GF-D8 (cell line): ENCODE measurements at regions not wholly inside any gene's neighbourhood (a gene's known extent, or its start where the extent isn't known, plus 50 kb on each side); places are given as distances from the start of the nearest gene placed in this dataset.

Source experiments
- DNase-seq: peaks from one replicate; lab custom pipeline; 2025; lab: John Stamatoyannopoulos, UW

DNA sequence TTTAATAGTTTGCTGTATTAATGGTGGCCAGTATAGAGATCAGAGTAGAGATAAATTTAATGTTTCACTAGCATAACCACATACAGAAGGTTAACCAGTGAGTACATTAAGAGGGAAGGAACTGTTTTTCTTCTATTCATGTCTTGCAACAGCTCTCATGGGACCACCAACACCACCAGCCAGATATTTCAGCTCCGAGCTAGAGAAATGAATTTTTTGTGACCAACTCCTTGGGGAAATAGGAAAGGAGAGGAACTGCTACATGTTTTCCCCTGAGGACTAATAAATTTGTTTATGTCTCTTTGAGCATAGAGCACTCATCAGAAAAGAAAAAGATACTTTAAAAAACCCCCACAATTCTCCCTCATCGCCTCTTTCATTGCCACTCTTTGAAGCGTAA lies 247.5 kb downstream of the MBNL1 start:
- DNase-seq: no peak

DNA sequence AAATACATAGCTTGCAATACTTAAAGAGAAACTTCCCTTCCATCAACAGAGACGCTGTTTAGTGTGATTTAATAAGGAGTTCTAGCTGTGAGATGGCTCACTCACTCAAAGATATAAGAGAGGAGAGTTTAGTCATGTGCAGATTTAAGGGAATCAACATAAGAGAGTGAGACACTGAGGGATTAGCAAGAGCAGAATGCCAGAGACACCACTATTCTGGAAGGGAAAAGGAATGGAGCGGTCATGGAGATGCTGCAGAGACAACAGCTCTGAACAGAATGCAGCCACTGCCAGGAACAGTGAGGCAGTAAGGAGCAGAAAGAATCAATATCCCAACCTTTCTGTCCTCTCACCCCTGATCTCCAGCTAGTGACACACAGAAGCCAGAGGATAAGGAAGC lies 248.8 kb downstream of the MBNL1 start:
- no peak for DNase-seq

DNA sequence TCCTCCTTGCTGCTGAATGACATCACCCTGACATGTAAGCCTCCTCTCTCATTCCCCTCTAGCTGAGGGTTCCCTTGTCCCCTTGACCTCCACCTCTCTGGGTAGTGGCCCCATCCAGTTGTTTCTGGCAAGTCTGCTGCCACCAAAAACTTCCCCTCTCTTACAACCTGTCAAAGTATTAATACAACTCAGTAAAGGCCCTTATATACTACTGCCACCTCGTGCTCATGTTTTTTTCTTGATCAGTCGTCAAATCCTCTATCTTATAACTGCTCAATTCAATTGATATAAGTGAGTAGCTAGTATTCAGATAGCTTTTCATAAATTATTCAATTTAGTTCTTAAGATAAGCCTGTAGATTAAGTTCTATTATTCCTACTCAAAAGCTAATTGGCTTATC lies 249.6 kb downstream of the MBNL1 start:
- DNase-seq: no peak

DNA sequence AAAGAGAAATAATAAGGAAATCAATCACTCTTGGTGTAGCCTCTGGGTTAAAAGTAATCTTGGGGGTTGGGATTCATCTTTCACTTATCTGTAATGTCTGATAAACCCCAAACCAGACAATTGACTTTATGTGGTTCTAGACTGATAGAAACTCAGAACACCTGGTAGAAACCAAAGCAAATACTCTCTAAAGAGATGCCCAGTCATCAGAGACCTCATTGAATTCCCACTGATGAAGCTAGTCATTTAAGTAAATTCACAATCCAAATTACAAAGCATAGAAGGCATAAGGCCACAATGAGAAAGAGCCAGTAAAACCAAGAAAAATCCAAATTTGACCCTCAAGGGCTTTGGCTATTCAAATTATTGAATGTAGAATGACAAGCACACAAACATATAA lies 250.6 kb downstream of the MBNL1 start:
- DNase-seq: no peak

DNA sequence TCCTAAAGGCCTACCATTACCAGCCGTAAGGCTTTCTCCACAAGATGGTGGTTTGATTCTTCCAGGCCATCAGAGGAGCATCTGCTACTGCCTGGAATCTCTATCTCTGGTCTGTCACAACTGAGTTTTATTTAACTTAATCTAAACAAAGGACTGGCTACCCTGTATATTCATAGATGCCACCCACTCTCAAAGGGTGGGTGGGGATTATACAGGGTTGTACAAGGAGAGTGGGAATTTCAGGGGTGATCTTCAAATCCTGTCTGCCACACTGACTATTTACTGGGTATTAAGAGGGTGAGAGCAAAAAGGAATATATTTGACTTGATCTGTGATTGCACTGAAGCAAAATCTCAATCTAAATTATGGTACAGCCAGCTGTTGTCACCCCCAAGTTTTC lies 253.3 kb downstream of the MBNL1 start:
- no peak for DNase-seq

DNA sequence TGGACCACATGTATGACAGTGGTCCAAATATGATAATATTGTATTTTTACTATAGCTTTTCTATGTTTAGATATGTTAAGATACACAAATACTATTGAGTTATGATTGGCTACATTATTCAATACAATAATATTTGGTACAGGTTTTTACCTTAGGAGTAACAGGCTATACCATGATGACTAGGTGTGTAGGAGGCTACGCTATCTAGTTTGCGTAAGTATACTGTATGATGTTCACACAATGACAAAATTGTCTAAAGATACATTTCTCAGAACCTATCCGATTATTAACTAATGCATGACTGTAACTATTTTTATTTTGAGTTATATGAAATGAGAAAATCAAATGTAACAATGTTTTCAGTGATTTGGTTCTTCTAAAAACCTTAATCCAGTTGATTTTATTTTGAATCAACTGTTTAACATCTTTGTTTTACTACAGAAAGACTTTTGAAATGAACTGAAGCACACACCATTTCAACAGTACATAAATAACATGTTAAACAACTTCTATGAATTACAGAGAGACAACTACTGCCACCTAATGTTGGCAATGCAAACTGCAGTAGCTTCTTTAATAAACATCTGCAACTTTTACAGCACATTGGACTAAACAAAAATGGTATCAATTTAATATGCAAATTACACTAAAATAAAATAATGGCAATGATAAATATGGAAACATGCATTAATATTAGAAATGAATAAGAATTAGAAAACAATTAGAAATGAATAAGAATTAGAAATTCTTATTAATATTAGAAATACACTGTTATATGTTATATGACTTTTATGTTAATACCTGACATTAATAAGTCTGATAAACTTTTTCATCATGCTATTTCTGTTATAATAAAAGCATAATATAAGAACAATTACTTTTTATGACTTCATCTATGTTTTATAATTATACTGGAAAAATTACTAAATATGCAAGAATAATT lies 255.7 kb downstream of the MBNL1 start:
- no peak for DNase-seq

DNA sequence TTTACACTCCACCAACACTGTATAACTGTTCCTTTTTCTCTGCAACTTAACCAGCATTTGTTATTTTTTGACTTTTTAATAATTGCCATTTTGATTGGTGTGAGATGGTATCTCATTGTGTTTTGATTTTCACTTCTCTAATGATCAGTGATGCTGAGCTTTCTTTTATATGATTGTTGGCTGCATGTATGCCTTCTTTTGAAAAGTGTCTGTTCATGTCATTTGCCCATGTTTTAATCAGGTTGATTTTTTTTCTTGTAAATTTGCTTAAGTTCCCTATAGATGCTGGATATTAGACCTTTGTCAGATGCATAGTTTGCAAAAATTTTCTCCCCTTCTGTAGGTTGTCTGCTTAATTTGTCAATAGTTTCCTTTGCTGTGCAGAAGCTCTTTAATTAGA lies 263.0 kb downstream of the MBNL1 start:
- DNase-seq: no peak

DNA sequence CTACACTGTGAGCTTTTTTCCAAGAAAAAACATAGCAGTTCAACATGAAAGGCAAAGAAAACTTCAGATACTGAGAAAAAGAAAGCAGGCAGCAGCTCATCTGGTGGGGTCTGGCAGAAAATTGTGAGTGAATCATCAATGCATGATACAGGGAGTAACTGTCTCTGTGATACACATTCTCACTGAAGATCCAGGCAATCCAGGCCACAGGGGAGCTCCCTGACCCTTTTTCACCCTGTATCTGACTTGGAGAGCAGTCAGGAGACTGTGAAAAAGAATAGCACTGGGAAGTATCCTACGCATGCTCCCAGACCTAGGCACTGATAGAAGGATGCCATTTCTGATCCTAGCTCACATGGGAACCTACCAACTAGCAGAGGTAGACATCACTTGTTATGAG lies 269.8 kb downstream of the MBNL1 start:
- no peak for DNase-seq

DNA sequence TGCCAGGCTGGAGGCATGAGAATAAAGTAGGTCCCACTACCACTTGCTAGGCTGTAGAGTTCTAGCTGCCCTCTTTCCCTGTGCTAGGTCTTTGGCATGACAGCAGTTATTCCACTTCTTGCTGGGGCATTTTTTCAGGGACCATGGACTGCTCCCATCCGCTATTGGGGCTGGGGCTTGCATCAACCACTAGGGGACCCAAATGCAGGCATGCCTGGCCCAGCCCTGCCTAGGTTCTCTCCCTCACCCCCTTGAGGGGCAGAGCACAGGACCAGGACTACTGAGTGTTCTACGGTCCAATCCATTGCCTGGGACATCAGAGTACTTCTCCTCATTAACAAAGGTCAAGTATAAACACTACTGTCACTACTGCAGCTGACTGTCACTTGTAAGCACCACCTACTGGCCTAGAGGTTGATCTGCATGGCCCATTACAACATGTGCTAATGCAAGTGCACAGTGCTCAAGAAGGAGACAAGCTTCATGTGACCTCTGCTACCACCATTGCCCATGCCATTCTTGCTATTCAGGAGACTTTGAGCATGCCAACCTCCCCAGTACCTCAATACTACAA lies 270.5 kb downstream of the MBNL1 start:
- no peak for DNase-seq

DNA sequence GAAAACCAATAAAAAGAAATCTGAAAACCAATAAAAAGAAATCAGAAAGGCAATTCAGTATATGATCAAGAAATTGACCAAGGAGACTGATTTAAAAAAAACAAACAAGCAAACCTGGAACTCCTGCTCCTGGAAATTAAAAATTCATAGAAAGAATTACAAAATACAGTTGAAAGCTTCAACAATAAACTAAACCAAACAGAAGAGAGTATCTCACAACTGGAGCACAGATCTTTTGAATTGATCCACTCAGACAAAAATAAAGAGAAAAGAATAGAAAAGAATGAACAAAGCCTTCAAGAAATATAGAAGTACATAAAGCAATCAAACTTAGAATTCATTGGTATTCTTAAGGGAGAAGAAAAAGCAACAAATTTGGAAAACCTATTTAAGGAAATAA lies 271.4 kb downstream of the MBNL1 start:
- no peak for DNase-seq

DNA sequence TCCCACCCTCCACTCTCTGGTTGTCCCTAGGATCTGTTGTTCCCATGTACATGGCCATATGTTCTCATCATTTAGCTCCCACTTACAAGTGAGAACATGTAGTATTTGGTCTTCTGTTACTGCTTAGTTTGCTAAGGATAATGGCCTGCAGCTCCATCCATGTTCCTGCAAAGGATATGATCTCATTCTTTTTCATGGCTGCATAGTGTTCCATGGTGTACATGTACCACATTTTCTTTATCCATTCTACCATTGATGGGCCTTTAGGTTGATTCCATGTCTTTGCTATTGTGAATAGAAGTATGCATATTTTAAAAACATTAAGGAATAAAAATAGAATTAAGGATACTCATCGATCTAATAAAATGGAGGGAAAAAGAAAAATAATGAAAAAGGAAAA lies 278.4 kb downstream of the MBNL1 start:
- no peak for DNase-seq

DNA sequence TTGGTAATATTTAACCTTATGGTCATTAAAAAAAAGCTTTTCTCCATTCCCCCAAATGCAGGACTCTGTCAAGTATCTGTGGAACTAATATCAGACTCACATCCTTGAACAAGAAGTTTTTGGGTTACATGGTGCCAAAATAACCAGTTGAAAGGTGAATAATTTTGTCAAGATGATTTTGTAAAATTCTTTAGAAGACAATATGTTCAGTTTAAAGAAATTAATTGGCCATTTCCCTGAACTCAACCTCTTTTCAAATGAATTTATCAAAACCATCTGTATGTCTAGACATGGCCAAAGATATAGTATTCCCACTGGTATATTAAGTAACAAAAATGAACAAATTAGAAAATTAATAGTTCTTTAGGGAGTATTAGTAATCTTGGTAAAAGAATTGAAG lies 280.5 kb downstream of the MBNL1 start:
- DNase-seq: no peak

DNA sequence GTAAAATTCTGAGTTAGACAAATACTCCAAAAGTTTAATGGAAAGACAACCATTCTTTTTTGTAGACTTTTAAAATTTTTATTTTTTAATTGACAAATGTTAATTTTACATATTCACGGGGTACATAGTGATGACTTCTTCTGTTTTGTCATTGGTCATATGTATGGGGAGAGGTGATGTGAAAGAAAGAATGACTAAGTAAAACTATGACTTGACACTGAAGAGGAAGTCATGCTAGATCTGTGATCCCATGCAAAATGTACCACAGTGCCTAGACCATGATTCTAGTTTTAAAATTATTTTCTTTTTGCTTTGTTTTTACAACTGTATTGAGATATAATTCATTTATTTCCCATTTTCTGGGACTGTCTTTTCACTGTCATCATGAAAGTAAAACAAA lies 281.6 kb downstream of the MBNL1 start:
- no peak for DNase-seq

DNA sequence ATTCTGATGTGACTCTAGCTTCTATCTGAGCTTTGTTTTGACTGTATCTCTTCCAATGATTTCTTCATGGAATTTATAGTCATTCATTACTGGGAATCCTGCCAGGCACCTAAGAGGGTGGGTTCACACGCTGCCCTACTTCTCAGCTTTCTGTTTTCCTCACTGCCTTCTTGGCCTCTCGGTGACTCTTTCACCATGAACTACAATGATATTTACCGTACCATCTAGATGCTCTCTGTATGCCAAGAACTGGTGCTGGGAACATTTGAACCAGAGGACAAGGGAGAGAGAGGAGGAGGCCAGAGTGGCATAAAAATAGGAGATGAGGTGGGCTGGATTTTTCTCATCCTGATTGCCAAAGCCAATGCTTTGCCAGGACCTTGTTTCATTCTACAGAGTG lies 280.0 kb upstream of the P2RY1 start:
- no peak for DNase-seq

DNA sequence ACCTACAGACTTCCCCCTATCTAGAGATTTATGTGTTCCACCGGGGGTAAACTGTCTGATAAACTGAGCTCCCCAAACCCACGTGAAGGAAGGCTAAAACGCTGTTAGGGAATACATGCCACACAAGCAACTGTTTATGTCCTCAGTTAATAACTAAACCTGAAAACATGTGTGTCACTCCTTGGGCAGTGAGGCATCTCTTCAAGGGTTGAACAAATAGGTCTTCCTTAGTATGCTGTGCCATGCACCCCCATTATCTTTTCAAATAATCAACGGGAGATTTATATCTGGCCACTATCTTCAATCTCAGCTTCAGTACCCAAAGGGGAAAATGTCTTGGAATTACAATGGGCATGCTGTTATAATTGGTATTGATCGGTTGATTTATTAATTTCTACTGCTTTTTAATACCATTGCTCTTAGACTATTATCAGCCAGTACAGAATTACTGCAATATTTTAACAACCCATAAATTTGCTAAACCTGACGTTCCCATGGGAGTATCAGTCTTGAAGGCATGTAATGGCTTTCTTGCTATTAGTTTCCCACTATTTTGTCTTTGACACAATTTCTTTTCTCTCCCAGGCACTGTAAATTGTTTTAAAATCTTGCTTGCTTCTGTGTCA lies 279.2 kb upstream of the P2RY1 start:
- no peak for DNase-seq

DNA sequence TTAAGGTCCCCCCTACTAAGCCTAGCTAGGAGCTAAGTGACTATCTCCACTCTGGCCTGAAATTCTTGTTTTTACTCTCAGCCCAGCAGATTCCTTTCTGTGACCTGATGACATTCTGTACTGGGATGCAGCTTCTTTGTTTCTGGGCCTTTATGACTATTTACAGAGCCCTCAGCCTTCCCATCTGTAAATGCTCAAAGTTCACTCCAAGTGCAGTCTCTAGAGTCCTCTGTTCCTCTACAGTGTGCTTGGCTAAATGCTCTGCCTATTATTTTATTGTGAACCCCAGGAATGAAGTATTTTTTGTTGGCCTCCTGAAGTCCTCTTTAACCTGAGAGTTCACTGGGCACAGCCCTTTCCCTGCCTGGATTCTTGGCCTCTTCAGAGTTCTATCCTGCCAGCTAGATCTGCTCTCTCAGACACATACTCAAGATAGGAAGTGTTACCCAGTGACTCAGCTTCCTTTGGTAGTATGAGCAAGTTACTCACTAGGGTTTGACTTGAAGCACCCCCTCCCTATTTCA lies 278.1 kb upstream of the P2RY1 start:
- DNase-seq: no peak

DNA sequence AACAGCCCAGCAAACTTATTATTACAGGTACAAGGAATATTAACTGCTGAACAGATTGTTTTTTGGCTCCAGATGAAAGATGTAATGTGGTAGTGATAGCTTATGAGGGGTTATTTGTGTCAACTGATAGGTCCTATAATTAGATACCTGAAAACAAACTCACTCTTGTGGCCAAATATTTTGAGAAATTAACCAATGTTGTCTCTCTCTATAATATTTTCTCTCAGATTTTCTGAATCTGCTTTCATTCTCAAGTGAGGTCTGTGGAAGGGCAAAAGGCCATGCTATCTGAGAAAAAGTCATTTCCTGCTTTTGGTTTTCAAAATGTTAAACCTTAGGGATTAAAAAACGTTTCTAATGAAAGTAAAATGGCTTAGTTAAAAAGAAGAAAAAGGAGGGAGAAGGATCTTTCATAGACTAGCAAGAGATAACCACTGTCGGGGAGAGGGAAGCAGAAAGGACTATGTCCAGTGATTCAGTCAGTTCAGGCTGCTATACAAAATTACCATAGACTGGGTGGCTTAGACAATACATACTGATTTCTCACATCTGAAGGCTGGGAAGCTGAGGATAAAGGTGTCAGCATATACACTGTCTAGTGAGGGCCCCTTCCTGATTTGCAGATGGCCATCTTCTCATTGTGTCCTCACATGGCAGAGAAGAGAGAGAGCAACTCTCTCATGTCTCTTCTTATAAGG lies 277.5 kb upstream of the P2RY1 start:
- DNase-seq: no peak

DNA sequence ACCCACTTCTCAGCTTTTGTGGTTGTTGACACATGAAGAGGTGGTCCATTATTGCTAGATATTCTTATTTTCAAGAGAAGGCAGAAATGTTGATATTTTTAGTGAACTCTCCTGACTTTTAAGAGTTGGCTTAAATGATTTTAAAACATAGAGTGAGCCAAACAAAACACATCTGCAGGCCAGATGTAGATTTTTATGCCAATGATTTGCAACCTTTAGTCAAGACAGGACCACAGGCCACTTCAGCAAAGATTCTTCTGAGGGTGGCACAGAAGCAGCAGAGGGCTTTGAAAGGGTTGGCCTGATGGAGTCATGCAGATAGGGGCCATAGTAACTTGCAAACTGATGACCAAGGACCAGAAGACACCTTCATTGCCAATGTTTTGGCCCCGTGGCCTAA lies 276.5 kb upstream of the P2RY1 start:
- DNase-seq: no peak

DNA sequence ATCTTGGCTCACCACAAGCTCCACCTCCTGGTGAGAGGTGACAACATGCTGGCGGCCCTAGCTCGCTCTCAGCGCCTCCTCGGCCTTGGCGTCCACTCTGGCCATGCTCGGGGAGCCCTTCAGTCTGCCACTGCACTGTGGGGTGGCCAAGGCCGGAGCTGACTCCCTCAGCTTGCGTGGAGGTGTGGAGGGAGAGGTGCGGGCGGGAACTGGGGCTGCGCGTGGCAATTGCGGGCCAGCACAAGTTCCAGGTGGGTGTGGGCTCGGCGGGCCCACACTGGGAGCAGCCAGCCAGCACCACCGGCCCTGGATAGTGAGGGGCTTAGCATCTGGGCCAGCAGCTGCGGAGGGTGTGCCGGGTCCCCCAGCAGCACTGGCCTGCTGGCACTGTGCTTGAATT lies 275.7 kb upstream of the P2RY1 start:
- DNase-seq: no peak

DNA sequence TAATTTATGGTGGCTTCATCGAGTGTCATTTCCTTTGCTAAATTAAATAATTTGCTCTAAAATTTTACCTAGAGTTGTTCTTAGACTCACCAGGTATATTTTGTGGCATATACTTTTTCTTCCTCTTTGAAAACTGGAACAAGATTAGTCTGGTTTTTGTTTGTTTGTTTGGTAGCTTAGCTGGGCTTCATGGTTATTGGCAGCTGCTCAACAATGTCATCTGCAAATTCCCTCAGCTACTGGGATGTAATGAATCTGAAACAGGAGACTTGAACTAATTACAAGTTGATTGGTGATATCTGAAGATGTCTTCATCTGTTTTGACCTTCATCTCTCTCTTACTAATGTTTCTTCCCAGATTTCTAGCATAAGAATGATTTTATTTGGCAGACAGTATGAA lies 270.5 kb upstream of the P2RY1 start:
- no peak for DNase-seq

DNA sequence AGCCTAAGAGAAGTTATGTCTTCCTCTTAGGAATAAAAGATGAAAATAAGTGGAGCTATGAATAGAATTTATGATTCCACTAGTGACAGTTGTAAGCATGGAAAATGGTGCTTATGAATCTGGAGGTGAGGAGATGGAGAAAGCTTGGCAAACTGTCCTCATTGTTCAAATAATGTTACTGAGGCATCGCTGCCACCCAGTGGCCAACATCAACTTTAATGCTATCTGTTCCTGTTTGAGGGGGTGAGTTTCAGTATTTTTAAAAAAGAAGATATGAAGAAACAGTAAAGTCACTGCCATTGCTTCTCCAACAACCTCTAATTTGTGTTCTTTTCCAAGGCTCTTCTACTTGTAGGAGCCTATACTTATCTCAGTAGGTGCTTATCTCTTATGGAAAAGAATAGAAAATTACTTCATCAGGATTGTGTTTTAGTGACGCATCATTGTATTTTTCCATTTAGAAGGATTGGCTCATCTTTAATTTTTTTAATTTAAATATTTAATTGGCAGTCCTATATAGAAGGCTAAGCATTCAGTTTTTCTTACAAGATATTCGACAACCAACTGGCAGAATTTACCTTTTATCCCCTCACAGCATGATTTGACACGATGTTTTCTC lies 260.4 kb upstream of the P2RY1 start:
- DNase-seq: no peak

DNA sequence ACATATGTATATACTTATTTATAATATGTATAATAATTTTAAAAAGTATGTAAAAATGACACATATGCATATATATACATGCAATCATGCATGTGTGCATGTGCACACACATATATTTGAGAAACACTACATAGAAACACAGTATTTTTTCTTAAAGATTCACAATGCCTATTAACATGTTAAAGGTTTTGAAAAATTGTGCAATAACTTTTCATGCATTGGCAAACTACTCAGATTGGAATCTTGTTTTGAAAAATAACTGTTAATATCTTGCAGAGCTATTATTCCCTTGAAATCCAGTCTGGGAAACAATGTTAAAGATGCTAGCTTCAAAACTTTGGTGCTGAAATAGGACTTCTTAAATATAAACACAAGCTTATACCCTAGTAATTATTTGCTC lies 256.2 kb upstream of the P2RY1 start:
- DNase-seq: no peak
